Loucy (cell line): ENCODE measurements at regions not wholly inside any gene's neighbourhood (a gene's known extent, or its start where the extent isn't known, plus 50 kb on each side); places are given as distances from the start of the nearest gene placed in this dataset.

Experiments used
- H2AFZ ChIP-seq: fragments of 200-600 bp; sonication (generic); 2 replicates; pipeline ENCODE4 v1.6.0; 2016; ENCODE audit warnings: antibody characterized with exemption, mild to moderate bottlenecking, low read length, moderate library complexity
- H3F3A ChIP-seq: fragments of 200-600 bp; 2 replicates; pipeline ENCODE4 v1.6.0; 2016; ENCODE audit warnings: antibody characterized with exemption, low read depth, mild to moderate bottlenecking
- H3K27me3 ChIP-seq: fragments of 200-600 bp; sonication (generic); 2 replicates; pipeline ENCODE4 v1.6.1; 2014; ENCODE audit warnings: low read length, mild to moderate bottlenecking; ENCODE audit not compliant: insufficient read depth, poor library complexity, severe bottlenecking
- H3K36me3 ChIP-seq: fragments of 200-600 bp; sonication (generic); 2 replicates; pipeline ENCODE4 v1.6.1; 2016; ENCODE audit warnings: low read length; ENCODE audit not compliant: insufficient read depth
- H3K4me1 ChIP-seq: fragments of 200-600 bp; sonication (generic); 2 replicates; pipeline ENCODE4 v1.5.1; 2014; ENCODE audit warnings: low read length, mild to moderate bottlenecking; ENCODE audit not compliant: insufficient read depth, poor library complexity, severe bottlenecking
- H3K4me2 ChIP-seq: fragments of 200-600 bp; sonication (generic); 2 replicates; pipeline ENCODE4 v1.6.0; 2014; ENCODE audit warnings: antibody characterized with exemption, low read length, low read depth, mild to moderate bottlenecking; ENCODE audit not compliant: poor library complexity, severe bottlenecking
- H3K4me3 ChIP-seq: fragments of 200-600 bp; sonication (generic); 2 replicates; pipeline ENCODE4 v1.5.1; 2014; ENCODE audit warnings: low read length, mild to moderate bottlenecking, mixed read lengths; ENCODE audit not compliant: poor library complexity, severe bottlenecking
- H3K79me2 ChIP-seq: fragments of 200-600 bp; sonication (generic); 2 replicates; pipeline ENCODE4 v1.6.1; 2014; ENCODE audit warnings: low read length; ENCODE audit not compliant: insufficient read depth
- H3K9ac ChIP-seq: fragments of 200-600 bp; sonication (generic); 2 replicates; pipeline ENCODE4 v1.6.0; 2014; ENCODE audit warnings: mild to moderate bottlenecking, low read depth, low read length, moderate library complexity; ENCODE audit not compliant: poor library complexity, severe bottlenecking
- H3K9me2 ChIP-seq: fragments of 200-600 bp; sonication (generic); replicated peaks from 2 replicates; pipeline ENCODE4 v1.6.1; 2016; ENCODE audit warnings: low read depth, low read length, mixed read lengths
- H3K9me3 ChIP-seq: fragments of 200-600 bp; sonication (generic); 2 replicates; pipeline ENCODE4 v1.6.1; 2014; ENCODE audit warnings: mild to moderate bottlenecking, antibody characterized with exemption, low read length, low read depth; ENCODE audit not compliant: insufficient read depth
- H4K20me1 ChIP-seq: fragments of 200-600 bp; sonication (generic); 2 replicates; pipeline ENCODE4 v1.6.0; 2014; ENCODE audit warnings: antibody characterized with exemption, low read length, mild to moderate bottlenecking; ENCODE audit not compliant: insufficient read depth, poor library complexity, severe bottlenecking
- CTCF ChIP-seq: fragments of 200-600 bp; sonication (generic); conservative IDR thresholded peaks from 2 replicates; pipeline ENCODE4 v1.5.1; 2014; ENCODE audit warnings: mild to moderate bottlenecking, antibody characterized with exemption, low read length
- EZH2phosphoT487 ChIP-seq: fragments of 200-600 bp; IDR thresholded peaks from 2 replicates; pipeline ENCODE4 v1.6.1; 2018; ENCODE audit warnings: antibody characterized with exemption, mild to moderate bottlenecking, moderate library complexity, borderline replicate concordance

- no peak for TF ChIP-seq EZH2phosphoT487
- no peak for TF ChIP-seq CTCF
- Histone ChIP-seq H4K20me1 (no peaks in the 10 kb centered on the region), H3K9ac (no peak overlapping the region), H3F3A (no peaks in the 10 kb centered on the region), H3K27me3 (no peaks in the 10 kb centered on the region), H3K4me1 (no peaks in the 10 kb centered on the region), H3K36me3 (no peaks in the 10 kb centered on the region), H2AFZ (no peak overlapping the region), H3K79me2 (no peaks in the 10 kb centered on the region), H3K4me3 (no peak overlapping the region), H3K4me2 (no peak overlapping the region), H3K9me2 (no peaks in the 10 kb centered on the region), H3K9me3 (peaks cover 35% of the 10 kb centered on the region; the same call in 1 of the 2 replicates)
Observed at GRCh38 chr18:78892721-78893120, 86.9 kb upstream of the SALL3 start.

GRCh38 chr18:78893281-78894032, 86.2 kb upstream of the SALL3 start:
- Histone ChIP-seq H2AFZ (no peak overlapping the region), H4K20me1 (no peaks in the 10 kb centered on the region), H3K79me2 (no peaks in the 10 kb centered on the region), H3K9me2 (no peaks in the 10 kb centered on the region), H3K9me3 (peaks cover 35% of the 10 kb centered on the region; the same call in 1 of the 2 replicates), H3K9ac (no peak overlapping the region), H3K4me1 (no peaks in the 10 kb centered on the region), H3K36me3 (no peaks in the 10 kb centered on the region), H3K4me2 (no peak overlapping the region), H3K27me3 (no peaks in the 10 kb centered on the region), H3K4me3 (no peak overlapping the region), H3F3A (no peaks in the 10 kb centered on the region)
- no peak for TF ChIP-seq EZH2phosphoT487
- no peak for TF ChIP-seq CTCF

- Histone ChIP-seq H3K27me3 (no peaks in the 10 kb centered on the region), H3K36me3 (no peaks in the 10 kb centered on the region), H3K4me3 (no peak overlapping the region), H3K9me3 (peaks cover 39% of the 10 kb centered on the region; the same call in 1 of the 2 replicates), H3K4me2 (no peak overlapping the region), H3K4me1 (no peaks in the 10 kb centered on the region), H3F3A (no peaks in the 10 kb centered on the region), H2AFZ (no peak overlapping the region), H4K20me1 (no peaks in the 10 kb centered on the region), H3K79me2 (no peaks in the 10 kb centered on the region), H3K9ac (no peak overlapping the region), H3K9me2 (no peaks in the 10 kb centered on the region)
- no peak for TF ChIP-seq EZH2phosphoT487
Observed at GRCh38 chr18:78894033-78894305, 85.6 kb upstream of the SALL3 start.
